ENCODE measurements at regions not wholly inside any gene's neighbourhood (a gene's known extent, or its start where the extent isn't known, plus 50 kb on each side); places are given as distances from the start of the nearest gene placed in this dataset.

DNA sequence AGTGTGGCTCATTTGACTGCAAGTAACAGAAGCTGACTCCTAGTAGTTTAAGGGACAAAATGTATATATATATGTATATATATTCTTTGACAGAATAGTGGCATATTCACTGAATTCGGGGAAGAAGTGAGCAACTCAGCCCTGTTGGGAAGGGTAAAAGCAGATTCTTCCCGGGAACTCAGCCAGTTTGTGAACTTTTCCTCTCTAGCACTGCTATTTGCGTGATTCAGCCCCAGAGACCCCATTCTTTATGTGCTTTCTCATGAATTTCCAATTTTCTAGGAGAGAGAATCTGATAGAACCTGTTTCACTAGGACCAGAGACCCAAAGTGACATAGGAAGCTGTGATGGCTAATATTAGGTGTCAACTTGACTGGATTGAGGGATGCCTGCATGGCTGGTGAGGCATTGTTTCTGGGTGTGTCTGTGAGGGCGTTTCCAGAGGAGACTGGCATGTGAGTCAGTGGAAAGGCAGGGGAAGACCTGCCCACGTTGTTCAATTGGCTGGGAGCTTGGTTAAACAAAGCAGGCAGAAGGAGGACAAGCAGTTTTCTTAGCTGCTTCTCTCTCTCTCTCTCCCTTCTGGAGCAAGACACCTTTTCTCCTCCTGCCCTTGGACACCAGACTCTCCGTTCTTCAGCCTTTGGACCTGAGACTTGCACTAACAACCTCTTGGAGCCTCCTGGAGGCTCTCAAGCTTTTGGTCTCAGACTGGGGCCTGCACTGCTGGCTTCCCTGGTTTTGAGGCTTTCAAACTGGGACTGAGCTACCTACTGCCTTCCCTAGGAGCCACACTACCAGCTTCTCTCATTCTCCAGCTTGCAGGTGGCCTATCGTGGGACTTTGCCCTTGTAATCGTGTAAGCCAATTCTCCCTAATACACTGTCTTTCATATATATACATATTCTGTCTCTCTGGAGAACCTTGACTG, 93.4 kb upstream of the KCNK1 start:
- DNase-seq (ENCODE audit: low spot score): no peak

- no peak for DNase-seq (ENCODE audit: low spot score)
Observed at GRCh38 chr1:233523047-233523446, 90.9 kb upstream of the KCNK1 start.

- DNase-seq (ENCODE audit: low spot score): no peak
Observed at GRCh38 chr1:233527818-233528217, 86.1 kb upstream of the KCNK1 start.

GRCh38 chr1:233530665-233531386, 83.1 kb upstream of the KCNK1 start:
- no peak for DNase-seq (ENCODE audit: low spot score)

GRCh38 chr1:233540816-233541215, 73.1 kb upstream of the KCNK1 start:
- no peak for DNase-seq (ENCODE audit: low spot score)

DNA sequence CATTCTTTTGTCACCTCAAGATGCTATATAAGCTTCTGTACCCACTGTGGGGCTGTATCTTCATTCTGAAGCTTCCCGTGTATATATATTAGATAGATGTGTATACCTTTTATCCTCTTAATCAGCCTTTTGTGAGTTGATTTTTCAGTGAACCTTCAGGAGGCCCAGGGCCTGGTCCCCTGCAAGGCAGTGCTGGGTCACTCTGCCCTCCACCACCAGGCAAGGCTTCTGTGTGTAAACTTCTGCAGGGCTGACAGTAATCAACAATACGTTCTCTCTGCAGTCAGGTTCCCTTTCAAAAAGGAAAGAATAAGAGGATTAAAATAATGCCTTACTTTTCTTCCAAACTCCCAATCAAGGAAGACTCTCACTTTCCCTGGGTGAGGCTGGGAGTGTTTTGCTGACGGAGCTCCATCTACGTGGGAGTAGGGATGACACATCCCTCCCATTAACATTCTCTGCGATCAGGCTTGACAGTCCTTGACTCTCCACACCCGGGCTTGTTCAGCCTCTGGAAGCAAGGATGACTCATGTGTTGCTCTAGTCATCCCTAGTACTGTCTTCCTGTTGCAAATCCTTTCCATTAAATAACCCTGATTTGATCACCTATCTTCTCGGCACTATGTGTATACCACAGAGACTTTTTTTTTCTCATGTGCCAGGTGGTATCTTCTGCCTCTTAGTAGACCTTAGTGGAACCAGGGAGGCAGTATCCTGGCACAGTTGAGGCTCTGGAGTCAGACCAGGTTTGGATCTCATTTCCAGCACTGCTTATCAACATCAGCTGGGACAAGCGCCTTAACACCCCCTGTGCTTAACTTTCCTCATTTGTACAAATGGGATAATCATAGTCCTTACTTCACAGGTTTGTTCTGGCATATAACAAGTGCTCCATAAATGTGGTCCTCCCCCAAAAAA, 70.3 kb upstream of the KCNK1 start:
- DNase-seq (ENCODE audit: low spot score): no peak

GRCh38 chr1:233544304-233544703, 69.6 kb upstream of the KCNK1 start:
- no peak for DNase-seq (ENCODE audit: low spot score)

GRCh38 chr1:233547726-233548125, 66.2 kb upstream of the KCNK1 start:
- DNase-seq (ENCODE audit: low spot score): no peak

GRCh38 chr1:233549404-233549803, 64.5 kb upstream of the KCNK1 start:
- DNase-seq (ENCODE audit: low spot score): no peak

DNA sequence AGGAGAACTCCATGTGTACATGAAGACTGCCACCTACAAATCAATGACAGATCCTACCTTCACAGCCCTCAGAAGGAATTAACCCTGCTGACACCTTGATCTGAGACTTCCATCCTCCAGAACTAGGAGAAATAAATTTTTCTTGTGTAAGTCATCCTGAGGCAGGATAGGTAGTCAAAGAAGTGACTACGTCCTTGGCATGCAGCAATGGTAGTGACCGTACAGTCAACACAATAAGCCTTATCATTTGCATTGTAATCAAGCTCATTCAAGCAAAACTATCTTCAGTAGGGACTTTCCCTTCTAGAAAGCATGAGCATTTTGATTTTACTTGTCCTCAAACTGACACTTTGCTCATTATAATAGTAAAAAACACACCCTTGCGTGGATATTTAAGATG, 64.0 kb upstream of the KCNK1 start:
- DNase-seq (ENCODE audit: low spot score): no peak

DNA sequence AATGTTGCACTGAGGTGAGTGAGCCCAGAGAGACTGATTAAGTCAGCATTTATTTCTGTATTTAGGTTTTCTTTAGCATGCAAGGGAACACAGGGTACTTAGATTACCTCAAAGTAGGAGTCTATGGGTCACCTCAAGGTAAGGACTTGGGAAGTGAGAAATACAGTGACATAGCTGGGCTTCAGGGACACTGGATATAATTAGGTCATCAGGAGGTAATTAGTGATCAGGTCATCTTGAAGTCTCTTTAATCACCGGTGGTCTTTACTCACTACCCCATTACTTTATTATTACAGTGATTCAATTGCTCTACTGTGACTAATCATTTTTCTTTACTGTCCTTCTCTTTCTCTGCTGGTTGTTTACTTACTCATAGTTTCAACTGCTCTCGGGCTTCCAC, 59.9 kb upstream of the KCNK1 start:
- DNase-seq (ENCODE audit: low spot score): no peak

DNA sequence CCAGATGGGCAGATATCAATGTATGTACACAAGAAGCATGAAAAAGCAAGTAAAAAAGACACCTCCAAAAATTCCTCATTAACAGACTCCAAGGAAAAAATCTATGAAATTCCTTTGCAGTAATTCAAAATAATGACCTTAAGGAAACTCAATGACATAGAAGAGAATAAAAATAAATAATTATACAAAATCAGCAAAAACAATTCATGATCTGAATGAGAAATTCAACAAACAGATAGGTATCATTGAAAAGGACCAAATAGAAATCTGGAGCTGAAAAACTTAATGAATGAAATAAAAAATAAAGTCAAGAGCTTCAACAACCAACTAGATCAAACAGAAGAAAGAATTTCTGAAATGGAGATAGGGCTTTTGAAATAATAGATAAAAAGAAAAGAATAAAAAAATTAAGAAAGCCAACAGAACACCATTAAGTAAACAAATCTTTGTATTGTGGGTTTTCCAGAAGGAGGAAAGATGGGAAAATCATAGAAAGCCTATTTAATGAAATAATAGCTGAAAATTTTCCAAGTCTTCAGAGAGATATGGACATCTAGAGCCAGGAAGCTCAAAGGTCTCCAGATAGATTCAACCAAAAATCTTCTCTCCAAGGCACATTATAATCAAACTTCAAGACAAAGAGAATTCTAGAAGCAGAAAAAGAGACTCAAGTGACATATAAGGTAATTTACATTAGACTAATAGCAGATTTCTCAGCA, 52.0 kb upstream of the KCNK1 start:
- DNase-seq (ENCODE audit: low spot score): no peak
